Gastroesophageal sphincter (tissue), 4 donors: ENCODE measurements at regions not wholly inside any gene's neighbourhood (a gene's known extent, or its start where the extent isn't known, plus 50 kb on each side); places are given as distances from the start of the nearest gene placed in this dataset.
"Not testable (repeated sequence)": the region's sequence is repeated elsewhere in the genome, so short reads cannot be mapped to it uniquely, and the experiment has no call there.

Experiments
- ATAC-seq: fragments of 150-250 bp; one replicate; pipeline ENCODE4 v1.9.1; 2016; ENCODE audit warnings: mild to moderate bottlenecking, moderate library complexity
- H3K27ac ChIP-seq, 4 donors: fragments of 200-600 bp; sonication (generic) in 3 of 4; 1 replicate in 3 of 4; 2 replicates in 1 of 4; pipeline ENCODE4 v1.5.1; 2016 to 2019
- H3K27me3 ChIP-seq: fragments of 200-600 bp; sonication (generic); one replicate; pipeline ENCODE4 v1.5.1; 2019
- H3K36me3 ChIP-seq, 2 donors: fragments of 200-600 bp; sonication (generic); one replicate each; pipeline ENCODE4 v1.5.1; 2019; ENCODE audit warnings: control low read depth in 1 of 2
- H3K4me1 ChIP-seq, 3 donors: fragments of 200-600 bp; sonication (generic); 1 replicate in 2 of 3; 2 replicates in 1 of 3; pipeline ENCODE4 v1.5.1; 2016 to 2019; ENCODE audit warnings: control low read depth in 2 of 3
- H3K4me3 ChIP-seq, 2 donors: fragments of 200-600 bp; sonication (generic); one replicate each; pipeline ENCODE4 v1.5.1; 2019; ENCODE audit warnings: mild to moderate bottlenecking in 1 of 2, moderate library complexity in 1 of 2
- H3K9me3 ChIP-seq, 3 donors: fragments of 200-600 bp; sonication (generic); one replicate each; pipeline ENCODE4 v1.5.1; 2017 to 2019; ENCODE audit warnings: control low read depth in 2 of 3
- CTCF ChIP-seq, 4 experiments: fragments of 200-600 bp in 2 of 4; fragments of 450-650 bp in 2 of 4; sonication (generic) in 1 of 4; IDR thresholded peaks; one replicate each; pipeline ENCODE4 v1.5.1; 2017 to 2019; ENCODE audit warnings: antibody characterized with exemption in 4 of 4, mild to moderate bottlenecking in 2 of 4, moderate library complexity in 2 of 4
- EP300 ChIP-seq: sonication (generic); formaldehyde crosslinking; IDR thresholded peaks from one replicate; pipeline ENCODE4 v1.6.1; 2017; ENCODE audit warnings: antibody characterized with exemption, mild to moderate bottlenecking
- POLR2A ChIP-seq, 2 donors: fragments of 450-650 bp; IDR thresholded peaks; one replicate each; pipeline ENCODE4 v1.6.1; 2017; ENCODE audit warnings: antibody characterized with exemption in 2 of 2, mild to moderate bottlenecking in 2 of 2, moderate library complexity in 1 of 2
- POLR2AphosphoS5 ChIP-seq: sonication (generic); formaldehyde crosslinking; IDR thresholded peaks from one replicate; pipeline ENCODE4 v1.6.1; 2017; ENCODE audit warnings: antibody characterized with exemption
- WGBS, 2 donors: methylation state at CpG; one replicate each; pipeline ENCODE4 v1.1.5; 2018; ENCODE audit warnings: low coverage in 1 of 2; 5-methylcytosine and 5-hydroxymethylcytosine counted together

GRCh38 chr4:155037031-155037430 is 171.4 kb upstream of the NPY2R start:
- H3K27me3 ChIP-seq, result no peaks in the 10 kb centered on the region
- no peak overlapping the region for H3K4me3 ChIP-seq
- H3K9me3 ChIP-seq, result no peaks in the 10 kb centered on the region
- TF ChIP-seq POLR2A (IDR thresholded peaks at IDR 0.05) (no peak), EP300 (no peak), CTCF (IDR thresholded peaks at IDR 0.05) (no peak), POLR2AphosphoS5 (no peak)
- WGBS, 2 donors, result 100% methylated on average over 1 of the region's 1 CpG
- H3K4me1 ChIP-seq, result no peaks in the 10 kb centered on the region
- H3K36me3 ChIP-seq, result no peaks in the 10 kb centered on the region
- no peak for ATAC-seq
- H3K27ac ChIP-seq, result no peak overlapping the region

DNA sequence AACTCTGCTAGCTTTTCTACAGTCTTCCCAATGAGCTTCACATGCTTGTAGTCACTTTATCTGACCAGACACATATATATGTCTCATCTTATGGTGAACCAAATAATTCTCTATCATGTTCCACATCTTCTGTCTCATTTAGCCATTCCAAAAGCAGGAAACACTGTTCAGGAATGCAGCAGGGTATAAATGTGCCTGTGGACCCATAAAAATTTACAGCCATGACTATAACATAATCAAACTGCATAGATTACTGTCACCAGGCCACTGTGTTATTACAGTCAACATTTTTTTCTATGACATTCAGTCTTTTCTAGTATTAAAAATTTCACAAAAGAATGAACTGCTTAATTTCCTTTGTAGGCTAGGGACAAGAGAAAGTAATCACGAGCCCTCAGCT is 170.0 kb upstream of the NPY2R start:
- no peaks in the 10 kb centered on the region for H3K36me3 ChIP-seq
- WGBS, 2 donors, result 60 to 90% methylated on average over 1 of the region's 1 CpG
- TF ChIP-seq CTCF (IDR thresholded peaks at IDR 0.05) (no peak), POLR2AphosphoS5 (no peak), POLR2A (IDR thresholded peaks at IDR 0.05) (no peak), EP300 (no peak)
- no peaks in the 10 kb centered on the region for H3K27me3 ChIP-seq
- no peak overlapping the region for H3K4me3 ChIP-seq
- ATAC-seq, result no peak
- H3K27ac ChIP-seq, result no peak overlapping the region
- H3K9me3 ChIP-seq, result no peaks in the 10 kb centered on the region
- H3K4me1 ChIP-seq, result no peaks in the 10 kb centered on the region

DNA sequence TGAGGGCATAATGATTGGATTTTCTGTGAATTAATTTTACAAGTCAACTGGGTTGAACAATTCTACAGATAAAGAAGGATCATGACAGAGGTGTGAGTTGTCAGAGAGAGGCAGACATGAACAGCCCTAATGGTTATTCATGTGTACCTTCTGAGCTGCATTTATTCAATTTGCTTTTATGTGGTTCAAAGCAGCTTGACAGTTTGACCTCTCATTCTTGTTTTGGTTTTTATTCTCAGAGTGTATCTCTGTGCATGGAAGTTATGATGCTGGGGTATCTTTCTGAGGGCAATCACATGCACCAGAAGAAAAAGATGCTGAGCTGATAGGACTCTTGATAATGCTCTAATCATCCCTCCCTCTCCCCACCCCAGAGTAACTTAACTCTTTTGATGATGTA is 169.3 kb upstream of the NPY2R start:
- ATAC-seq, result no peak
- TF ChIP-seq EP300, result no peak
- TF ChIP-seq POLR2A (IDR thresholded peaks at IDR 0.05), result no peak
- TF ChIP-seq CTCF (IDR thresholded peaks at IDR 0.05), result no peak
- no peak for TF ChIP-seq POLR2AphosphoS5
- Histone ChIP-seq H3K4me3 (no peak overlapping the region), H3K4me1 (no peaks in the 10 kb centered on the region), H3K36me3 (no peaks in the 10 kb centered on the region), H3K27ac (no peak overlapping the region), H3K9me3 (no peaks in the 10 kb centered on the region), H3K27me3 (no peaks in the 10 kb centered on the region)

- no peak for ATAC-seq
- no peaks in the 10 kb centered on the region for H3K9me3 ChIP-seq
- no peaks in the 10 kb centered on the region for H3K27me3 ChIP-seq
- H3K36me3 ChIP-seq, result no peaks in the 10 kb centered on the region
- TF ChIP-seq EP300, result no peak
- WGBS, 2 donors, result 71 to 84% methylated on average over 1 to 3 of the region's 3 CpGs
- no peak overlapping the region for H3K4me3 ChIP-seq
- H3K4me1 ChIP-seq, result no peaks in the 10 kb centered on the region
- H3K27ac ChIP-seq, result no peak overlapping the region
These were observed 168.4 kb upstream of the NPY2R start for GRCh38 chr4:155040031-155040430.

DNA sequence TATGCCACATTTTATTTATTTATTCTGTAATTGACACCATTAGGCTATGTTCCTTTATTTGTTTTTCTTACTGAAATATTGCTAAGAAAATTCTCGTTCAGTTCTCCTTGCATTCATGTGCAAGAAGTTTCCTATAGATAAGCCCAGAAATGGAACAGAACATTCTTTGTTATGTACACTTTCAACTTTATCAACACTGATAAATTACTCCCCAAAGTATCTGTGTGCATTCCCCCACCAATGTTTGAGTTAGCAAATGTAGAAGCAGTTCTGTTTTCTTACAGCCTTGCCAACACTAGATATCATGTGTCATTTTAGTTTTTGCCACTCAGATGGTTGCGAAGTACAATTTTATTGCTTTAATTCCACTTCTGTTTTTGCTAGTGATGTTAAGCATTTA is 166.4 kb upstream of the NPY2R start:
- H3K4me3 ChIP-seq, result no peak overlapping the region
- ATAC-seq, result no peak
- no peaks in the 10 kb centered on the region for H3K9me3 ChIP-seq
- H3K4me1 ChIP-seq, result no peaks in the 10 kb centered on the region
- H3K27me3 ChIP-seq, result no peaks in the 10 kb centered on the region
- H3K27ac ChIP-seq, result no peak overlapping the region
- 42 to 65% methylated on average over 2 of the region's 2 CpGs for WGBS, 2 donors
- TF ChIP-seq POLR2A (IDR thresholded peaks at IDR 0.05), result no peak
- no peak for TF ChIP-seq CTCF (IDR thresholded peaks at IDR 0.05)
- no peak for TF ChIP-seq EP300
- no peak for TF ChIP-seq POLR2AphosphoS5
- no peaks in the 10 kb centered on the region for H3K36me3 ChIP-seq

DNA sequence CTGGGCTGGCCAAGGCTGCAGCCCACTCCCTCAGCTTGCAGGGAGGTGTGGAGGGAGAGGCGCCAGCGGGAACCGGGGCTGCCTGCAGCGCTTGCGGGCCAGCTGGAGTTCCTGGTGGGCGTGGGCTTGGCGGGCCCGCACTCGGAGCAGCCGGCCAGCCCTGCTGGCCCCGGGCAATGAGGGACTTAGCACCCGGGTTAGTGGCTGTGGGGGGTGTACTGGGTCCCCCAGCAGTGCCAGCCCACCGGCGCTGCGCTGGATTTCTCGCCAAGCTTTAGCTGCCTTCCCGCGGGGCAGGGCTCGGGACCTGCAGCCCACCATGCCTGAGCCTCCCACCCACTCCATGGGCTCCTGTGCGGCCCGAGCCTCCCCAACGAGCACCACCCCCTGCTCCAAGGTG is 164.2 kb upstream of the NPY2R start:
- not testable (repeated sequence) for H3K27me3 ChIP-seq, ATAC-seq, H3K27ac ChIP-seq, H3K4me1 ChIP-seq, H3K36me3 ChIP-seq, H3K9me3 ChIP-seq, H3K4me3 ChIP-seq
- no CpG with 5 or more reads among the region's 22 CpGs for WGBS, 2 donors
